ENCODE measurements at regions not wholly inside any gene's neighbourhood (a gene's known extent, or its start where the extent isn't known, plus 50 kb on each side); places are given as distances from the start of the nearest gene placed in this dataset.
"Not testable (repeated sequence)": the region's sequence is repeated elsewhere in the genome, so short reads cannot be mapped to it uniquely, and the experiment has no call there.

- Mint-ChIP-seq H3K27ac (ENCODE audit: low read depth) (no peak overlapping the region), H3K4me3 (no peak overlapping the region), H3K9me3 (no peaks in the 10 kb centered on the region), H3K27me3 (peaks cover 60% of the 10 kb centered on the region), H3K36me3 (ENCODE audit: insufficient read depth) (no peaks in the 10 kb centered on the region), H3K4me1 (no peaks in the 10 kb centered on the region)
- ATAC-seq (replicated peaks; ENCODE audit: extremely low read depth, poor library complexity, severe bottlenecking): no peak
- DNase-seq (ENCODE audit: low spot score in 2 of 2): no peak
Measured at GRCh38 chr6:167481307-167481926, 156.5 kb downstream of the TTLL2 start.

GRCh38 chr6:167482801-167483200, 157.9 kb downstream of the TTLL2 start:
- H3K36me3 Mint-ChIP-seq (ENCODE audit: insufficient read depth); H3K9me3 Mint-ChIP-seq; H3K4me1 Mint-ChIP-seq; H3K27ac Mint-ChIP-seq (ENCODE audit: low read depth); DNase-seq (ENCODE audit: low spot score in 2 of 2); ATAC-seq (replicated peaks; ENCODE audit: extremely low read depth, poor library complexity, severe bottlenecking); H3K4me3 Mint-ChIP-seq: not testable (repeated sequence)
- H3K27me3 Mint-ChIP-seq: peaks cover 69% of the 10 kb centered on the region

GRCh38 chr6:167485186-167485978, 160.5 kb downstream of the TTLL2 start:
- DNase-seq (ENCODE audit: low spot score in 2 of 2): no peak
- Mint-ChIP-seq H3K36me3 (ENCODE audit: insufficient read depth) (no peaks in the 10 kb centered on the region), H3K9me3 (no peaks in the 10 kb centered on the region), H3K4me3 (no peak overlapping the region), H3K27me3 (peaks cover 74% of the 10 kb centered on the region), H3K4me1 (no peaks in the 10 kb centered on the region), H3K27ac (ENCODE audit: low read depth) (no peak overlapping the region)
- ATAC-seq (replicated peaks; ENCODE audit: extremely low read depth, poor library complexity, severe bottlenecking): no peak

- no peak overlapping the region for H3K27ac Mint-ChIP-seq (ENCODE audit: low read depth)
- H3K9me3 Mint-ChIP-seq: no peaks in the 10 kb centered on the region
- peaks cover 57% of the 10 kb centered on the region for H3K27me3 Mint-ChIP-seq
- no peak overlapping the region for H3K4me3 Mint-ChIP-seq
- DNase-seq (ENCODE audit: low spot score in 2 of 2) (no peak), ATAC-seq (replicated peaks; ENCODE audit: extremely low read depth, poor library complexity, severe bottlenecking) (no peak)
- H3K36me3 Mint-ChIP-seq (ENCODE audit: insufficient read depth): no peaks in the 10 kb centered on the region
- no peaks in the 10 kb centered on the region for H3K4me1 Mint-ChIP-seq
Measured at GRCh38 chr6:167487749-167488664, 163.1 kb downstream of the TTLL2 start.

GRCh38 chr6:167491438-167492099, 166.7 kb downstream of the TTLL2 start:
- H3K36me3 Mint-ChIP-seq (ENCODE audit: insufficient read depth): no peaks in the 10 kb centered on the region
- no peak for ATAC-seq (replicated peaks; ENCODE audit: extremely low read depth, poor library complexity, severe bottlenecking)
- H3K4me1 Mint-ChIP-seq: no peaks in the 10 kb centered on the region
- H3K27me3 Mint-ChIP-seq: peaks cover 42% of the 10 kb centered on the region
- H3K4me3 Mint-ChIP-seq: no peak overlapping the region
- H3K9me3 Mint-ChIP-seq: no peaks in the 10 kb centered on the region
- DNase-seq (ENCODE audit: low spot score in 2 of 2): no peak
- no peak overlapping the region for H3K27ac Mint-ChIP-seq (ENCODE audit: low read depth)

- Mint-ChIP-seq H3K4me3 (no peak overlapping the region), H3K27ac (ENCODE audit: low read depth) (no peak overlapping the region), H3K9me3 (no peaks in the 10 kb centered on the region), H3K27me3 (peaks cover 36% of the 10 kb centered on the region), H3K4me1 (no peaks in the 10 kb centered on the region), H3K36me3 (ENCODE audit: insufficient read depth) (no peaks in the 10 kb centered on the region)
- no peak for DNase-seq (ENCODE audit: low spot score in 2 of 2)
- ATAC-seq (replicated peaks; ENCODE audit: extremely low read depth, poor library complexity, severe bottlenecking): no peak
Measured at GRCh38 chr6:167492100-167492449, 167.2 kb downstream of the TTLL2 start.

- Mint-ChIP-seq H3K4me3 (no peak overlapping the region), H3K9me3 (no peaks in the 10 kb centered on the region), H3K4me1 (no peaks in the 10 kb centered on the region), H3K36me3 (ENCODE audit: insufficient read depth) (no peaks in the 10 kb centered on the region), H3K27ac (ENCODE audit: low read depth) (no peak overlapping the region), H3K27me3 (peaks cover 30% of the 10 kb centered on the region)
- DNase-seq (ENCODE audit: low spot score in 2 of 2) (no peak), ATAC-seq (replicated peaks; ENCODE audit: extremely low read depth, poor library complexity, severe bottlenecking) (no peak)
Measured at GRCh38 chr6:167493310-167493709, 168.4 kb downstream of the TTLL2 start.

- ATAC-seq (replicated peaks; ENCODE audit: extremely low read depth, poor library complexity, severe bottlenecking): no peak
- H3K4me1 Mint-ChIP-seq: no peaks in the 10 kb centered on the region
- peaks cover 24% of the 10 kb centered on the region for H3K27me3 Mint-ChIP-seq
- DNase-seq (ENCODE audit: low spot score in 2 of 2): no peak
- H3K36me3 Mint-ChIP-seq (ENCODE audit: insufficient read depth): no peaks in the 10 kb centered on the region
- H3K27ac Mint-ChIP-seq (ENCODE audit: low read depth): no peak overlapping the region
- no peaks in the 10 kb centered on the region for H3K9me3 Mint-ChIP-seq
- no peak overlapping the region for H3K4me3 Mint-ChIP-seq
Measured at GRCh38 chr6:167493976-167494697, 169.3 kb downstream of the TTLL2 start.

- no peak for DNase-seq (ENCODE audit: low spot score in 2 of 2)
- Mint-ChIP-seq H3K4me1 (no peaks in the 10 kb centered on the region), H3K9me3 (no peaks in the 10 kb centered on the region), H3K4me3 (no peak overlapping the region), H3K27ac (ENCODE audit: low read depth) (no peak overlapping the region), H3K36me3 (ENCODE audit: insufficient read depth) (no peaks in the 10 kb centered on the region), H3K27me3 (peaks cover 18% of the 10 kb centered on the region)
- ATAC-seq (replicated peaks; ENCODE audit: extremely low read depth, poor library complexity, severe bottlenecking): no peak
Measured at GRCh38 chr6:167494698-167495435, 170.0 kb downstream of the TTLL2 start.

GRCh38 chr6:167495506-167496401, 170.9 kb downstream of the TTLL2 start:
- H3K4me1 Mint-ChIP-seq: no peaks in the 10 kb centered on the region
- DNase-seq (ENCODE audit: low spot score in 2 of 2): no peak
- H3K27ac Mint-ChIP-seq (ENCODE audit: low read depth): no peak overlapping the region
- no peak overlapping the region for H3K4me3 Mint-ChIP-seq
- ATAC-seq (replicated peaks; ENCODE audit: extremely low read depth, poor library complexity, severe bottlenecking): no peak
- no peaks in the 10 kb centered on the region for H3K9me3 Mint-ChIP-seq
- H3K36me3 Mint-ChIP-seq (ENCODE audit: insufficient read depth): no peaks in the 10 kb centered on the region
- peaks cover 17% of the 10 kb centered on the region for H3K27me3 Mint-ChIP-seq

- H3K27me3 Mint-ChIP-seq: peaks cover 8% of the 10 kb centered on the region
- H3K9me3 Mint-ChIP-seq: no peaks in the 10 kb centered on the region
- H3K4me1 Mint-ChIP-seq: no peaks in the 10 kb centered on the region
Measured at GRCh38 chr6:167496707-167497106, 171.8 kb downstream of the TTLL2 start.

More at GRCh38 chr6:167496707-167497106, 171.8 kb downstream of the TTLL2 start:
- no peak overlapping the region for H3K4me3 Mint-ChIP-seq
- H3K27ac Mint-ChIP-seq (ENCODE audit: low read depth): no peak overlapping the region
- H3K36me3 Mint-ChIP-seq (ENCODE audit: insufficient read depth): no peaks in the 10 kb centered on the region
- DNase-seq (ENCODE audit: low spot score in 2 of 2) (no peak), ATAC-seq (replicated peaks; ENCODE audit: extremely low read depth, poor library complexity, severe bottlenecking) (no peak)

Measured in central memory CD8-positive, alpha-beta T cell (primary cell).